GM23338 (cell line): ENCODE measurements at regions not wholly inside any gene's neighbourhood (a gene's known extent, or its start where the extent isn't known, plus 50 kb on each side); places are given as distances from the start of the nearest gene placed in this dataset.
A peak's percentile ranks its signal among the peaks of the same experiment; 100 is the strongest.

Experiments used
- ATAC-seq: fragments of 200-7000 bp; cut with Tn5 transposase; 3 replicates; pipeline ENCODE4 v1.9.1; 2020
- DNase-seq: peaks from one replicate; pipeline ENCODE4 v3.0.0-alpha.2; 2015; ENCODE audit warnings: low spot score
- H2AFZ ChIP-seq: fragments of 200-600 bp; sonication (generic); 2 replicates; pipeline ENCODE4 v1.8.0; 2016; ENCODE audit warnings: antibody characterized with exemption, mild to moderate bottlenecking, moderate library complexity
- H3F3A ChIP-seq: fragments of 200-600 bp; sonication (generic); replicated peaks from 2 replicates; pipeline ENCODE4 v1.8.0; 2017; ENCODE audit warnings: antibody characterized with exemption, mixed run types, low read depth
- H3K27ac ChIP-seq: fragments of 200-600 bp; sonication (generic); 2 replicates; pipeline ENCODE4 v1.6.1; 2016; ENCODE audit warnings: low read depth
- H3K27me3 ChIP-seq: fragments of 200-600 bp; sonication (generic); 2 replicates; pipeline ENCODE4 v1.8.0; 2016; ENCODE audit warnings: mild to moderate bottlenecking, mixed run types, moderate library complexity; ENCODE audit not compliant: insufficient read depth
- H3K36me3 ChIP-seq: fragments of 200-600 bp; sonication (generic); 2 replicates; pipeline ENCODE4 v1.8.0; 2016; ENCODE audit warnings: mild to moderate bottlenecking; ENCODE audit not compliant: insufficient read depth
- H3K4me1 ChIP-seq: fragments of 200-600 bp; sonication (generic); 2 replicates; pipeline ENCODE4 v1.8.0; 2016; ENCODE audit warnings: mild to moderate bottlenecking, moderate library complexity; ENCODE audit not compliant: insufficient read depth
- H3K4me2 ChIP-seq: fragments of 200-600 bp; sonication (generic); 2 replicates; pipeline ENCODE4 v1.7.1; 2017; ENCODE audit warnings: mixed run types
- H3K4me3 ChIP-seq: fragments of 200-600 bp; sonication (generic); 2 replicates; pipeline ENCODE4 v1.6.1; 2016; ENCODE audit warnings: mixed run types
- H3K79me2 ChIP-seq: fragments of 200-600 bp; sonication (generic); replicated peaks from 2 replicates; pipeline ENCODE4 v1.8.0; 2017; ENCODE audit warnings: mild to moderate bottlenecking; ENCODE audit not compliant: insufficient read depth
- H3K9me2 ChIP-seq: fragments of 200-600 bp; sonication (generic); 2 replicates; pipeline ENCODE4 v1.8.0; 2017; ENCODE audit not compliant: insufficient read depth
- H4K20me1 ChIP-seq: fragments of 200-600 bp; sonication (generic); replicated peaks from 2 replicates; pipeline ENCODE4 v1.8.0; 2017; ENCODE audit warnings: mild to moderate bottlenecking; ENCODE audit not compliant: insufficient read depth
- H3K27ac Mint-ChIP-seq: 2 replicates; pipeline ENCODE4 v1.8.0; 2020; ENCODE audit warnings: inconsistent platforms, mild to moderate bottlenecking, moderate library complexity, mixed read lengths
- H3K27me3 Mint-ChIP-seq: 3 replicates; pipeline ENCODE4 v1.8.0; 2022; ENCODE audit warnings: low read depth, mild to moderate bottlenecking, moderate library complexity, mixed read lengths, inconsistent platforms; ENCODE audit not compliant: insufficient read depth, poor library complexity
- H3K36me3 Mint-ChIP-seq: 3 replicates; pipeline ENCODE4 v1.8.0; 2021; ENCODE audit warnings: low read depth, mild to moderate bottlenecking, inconsistent platforms, moderate library complexity, mixed read lengths
- H3K4me1 Mint-ChIP-seq: 3 replicates; pipeline ENCODE4 v1.8.0; 2020; ENCODE audit warnings: mild to moderate bottlenecking, inconsistent platforms, mixed read lengths
- H3K4me3 Mint-ChIP-seq: 3 replicates; pipeline ENCODE4 v1.8.0; 2021; ENCODE audit warnings: moderate library complexity, mild to moderate bottlenecking, inconsistent platforms, mixed read lengths
- H3K9me3 Mint-ChIP-seq: 3 replicates; pipeline ENCODE4 v1.8.0; 2020; ENCODE audit warnings: moderate library complexity, mild to moderate bottlenecking, inconsistent platforms, mixed read lengths
- CREB1 ChIP-seq: fragments of 250-450 bp; sonication (Bioruptor Pico); IDR thresholded peaks from 2 replicates; pipeline ENCODE4 v1.5.0; 2020; ENCODE audit warnings: low read depth, mild to moderate bottlenecking, moderate library complexity
- JUNB ChIP-seq: IDR thresholded peaks from one replicate; pipeline ENCODE4 v1.6.1; 2016; ENCODE audit warnings: antibody characterized with exemption; ENCODE audit not compliant: unreplicated experiment
- ZNF114 ChIP-seq: fragments of 250-450 bp; sonication (Bioruptor Pico); IDR thresholded peaks from 2 replicates; pipeline ENCODE4 v1.5.0; 2020; ENCODE audit warnings: mild to moderate bottlenecking, moderate library complexity
- TF ChIP-seq, protein P1 (sequence below): fragments of 250-450 bp; sonication (Bioruptor Pico); IDR thresholded peaks from 2 replicates; pipeline ENCODE4 v1.5.0; 2020; ENCODE audit warnings: mild to moderate bottlenecking, moderate library complexity
- TF ChIP-seq, protein P2 (sequence below): IDR thresholded peaks from 2 replicates; pipeline ENCODE4 v1.6.1; 2016; ENCODE audit warnings: antibody characterized with exemption

DNA sequence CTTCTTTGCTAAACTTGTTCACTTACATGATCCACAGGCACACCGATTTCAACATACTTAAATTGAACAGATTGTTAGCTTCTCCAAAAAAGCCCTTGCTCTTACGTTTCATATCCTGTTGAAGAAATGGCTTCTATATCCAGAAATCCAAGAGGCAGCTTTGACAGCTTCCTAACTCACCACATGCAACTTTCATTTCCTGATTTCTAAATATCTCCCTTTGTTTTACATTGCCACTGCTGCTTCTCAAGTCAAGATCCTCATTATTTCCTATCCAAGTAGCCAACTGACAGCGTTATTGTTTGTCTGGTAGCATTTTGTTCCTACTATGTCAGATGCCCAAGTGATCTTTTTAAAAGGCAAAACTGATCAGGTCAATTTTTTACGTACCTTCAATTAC is 913.2 kb upstream of the TYRP1 start (continued):
- TF ChIP-seq, protein P1, sequence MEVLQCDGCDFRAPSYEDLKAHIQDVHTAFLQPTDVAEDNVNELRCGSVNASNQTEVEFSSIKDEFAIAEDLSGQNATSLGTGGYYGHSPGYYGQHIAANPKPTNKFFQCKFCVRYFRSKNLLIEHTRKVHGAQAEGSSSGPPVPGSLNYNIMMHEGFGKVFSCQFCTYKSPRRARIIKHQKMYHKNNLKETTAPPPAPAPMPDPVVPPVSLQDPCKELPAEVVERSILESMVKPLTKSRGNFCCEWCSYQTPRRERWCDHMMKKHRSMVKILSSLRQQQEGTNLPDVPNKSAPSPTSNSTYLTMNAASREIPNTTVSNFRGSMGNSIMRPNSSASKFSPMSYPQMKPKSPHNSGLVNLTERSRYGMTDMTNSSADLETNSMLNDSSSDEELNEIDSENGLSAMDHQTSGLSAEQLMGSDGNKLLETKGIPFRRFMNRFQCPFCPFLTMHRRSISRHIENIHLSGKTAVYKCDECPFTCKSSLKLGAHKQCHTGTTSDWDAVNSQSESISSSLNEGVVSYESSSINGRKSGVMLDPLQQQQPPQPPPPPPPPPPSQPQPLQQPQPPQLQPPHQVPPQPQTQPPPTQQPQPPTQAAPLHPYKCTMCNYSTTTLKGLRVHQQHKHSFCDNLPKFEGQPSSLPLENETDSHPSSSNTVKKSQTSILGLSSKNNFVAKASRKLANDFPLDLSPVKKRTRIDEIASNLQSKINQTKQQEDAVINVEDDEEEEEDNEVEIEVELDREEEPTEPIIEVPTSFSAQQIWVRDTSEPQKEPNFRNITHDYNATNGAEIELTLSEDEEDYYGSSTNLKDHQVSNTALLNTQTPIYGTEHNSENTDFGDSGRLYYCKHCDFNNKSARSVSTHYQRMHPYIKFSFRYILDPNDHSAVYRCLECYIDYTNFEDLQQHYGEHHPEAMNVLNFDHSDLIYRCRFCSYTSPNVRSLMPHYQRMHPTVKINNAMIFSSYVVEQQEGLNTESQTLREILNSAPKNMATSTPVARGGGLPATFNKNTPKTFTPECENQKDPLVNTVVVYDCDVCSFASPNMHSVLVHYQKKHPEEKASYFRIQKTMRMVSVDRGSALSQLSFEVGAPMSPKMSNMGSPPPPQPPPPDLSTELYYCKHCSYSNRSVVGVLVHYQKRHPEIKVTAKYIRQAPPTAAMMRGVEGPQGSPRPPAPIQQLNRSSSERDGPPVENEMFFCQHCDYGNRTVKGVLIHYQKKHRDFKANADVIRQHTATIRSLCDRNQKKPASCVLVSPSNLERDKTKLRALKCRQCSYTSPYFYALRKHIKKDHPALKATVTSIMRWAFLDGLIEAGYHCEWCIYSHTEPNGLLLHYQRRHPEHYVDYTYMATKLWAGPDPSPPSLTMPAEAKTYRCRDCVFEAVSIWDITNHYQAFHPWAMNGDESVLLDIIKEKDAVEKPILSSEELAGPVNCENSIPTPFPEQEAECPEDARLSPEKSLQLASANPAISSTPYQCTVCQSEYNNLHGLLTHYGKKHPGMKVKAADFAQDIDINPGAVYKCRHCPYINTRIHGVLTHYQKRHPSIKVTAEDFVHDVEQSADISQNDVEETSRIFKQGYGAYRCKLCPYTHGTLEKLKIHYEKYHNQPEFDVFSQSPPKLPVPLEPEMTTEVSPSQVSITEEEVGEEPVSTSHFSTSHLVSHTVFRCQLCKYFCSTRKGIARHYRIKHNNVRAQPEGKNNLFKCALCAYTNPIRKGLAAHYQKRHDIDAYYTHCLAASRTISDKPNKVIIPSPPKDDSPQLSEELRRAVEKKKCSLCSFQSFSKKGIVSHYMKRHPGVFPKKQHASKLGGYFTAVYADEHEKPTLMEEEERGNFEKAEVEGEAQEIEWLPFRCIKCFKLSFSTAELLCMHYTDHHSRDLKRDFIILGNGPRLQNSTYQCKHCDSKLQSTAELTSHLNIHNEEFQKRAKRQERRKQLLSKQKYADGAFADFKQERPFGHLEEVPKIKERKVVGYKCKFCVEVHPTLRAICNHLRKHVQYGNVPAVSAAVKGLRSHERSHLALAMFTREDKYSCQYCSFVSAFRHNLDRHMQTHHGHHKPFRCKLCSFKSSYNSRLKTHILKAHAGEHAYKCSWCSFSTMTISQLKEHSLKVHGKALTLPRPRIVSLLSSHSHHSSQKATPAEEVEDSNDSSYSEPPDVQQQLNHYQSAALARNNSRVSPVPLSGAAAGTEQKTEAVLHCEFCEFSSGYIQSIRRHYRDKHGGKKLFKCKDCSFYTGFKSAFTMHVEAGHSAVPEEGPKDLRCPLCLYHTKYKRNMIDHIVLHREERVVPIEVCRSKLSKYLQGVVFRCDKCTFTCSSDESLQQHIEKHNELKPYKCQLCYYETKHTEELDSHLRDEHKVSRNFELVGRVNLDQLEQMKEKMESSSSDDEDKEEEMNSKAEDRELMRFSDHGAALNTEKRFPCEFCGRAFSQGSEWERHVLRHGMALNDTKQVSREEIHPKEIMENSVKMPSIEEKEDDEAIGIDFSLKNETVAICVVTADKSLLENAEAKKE (CRISPR knock-in tag): no peak

DNA sequence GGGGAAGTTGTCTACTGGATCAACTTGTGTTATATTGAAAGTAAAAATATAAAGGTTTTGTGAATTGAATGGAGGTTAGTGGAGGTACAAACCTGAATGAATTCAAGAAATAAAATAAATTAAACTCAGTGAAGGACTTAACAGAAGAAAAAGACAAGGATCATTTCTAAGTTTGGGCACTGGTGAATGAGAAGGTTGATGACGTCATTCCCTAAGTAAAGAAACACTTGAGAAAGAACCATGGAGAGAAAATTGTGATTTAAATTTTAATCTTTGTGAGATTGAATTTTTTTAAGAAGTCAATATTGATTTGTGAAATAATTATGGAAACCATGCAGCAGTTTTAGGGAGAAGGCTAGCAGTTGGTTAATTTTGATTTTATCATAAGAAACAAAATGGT is 900.3 kb upstream of the TYRP1 start:
- no peaks in the 10 kb centered on the region for H3K27me3 ChIP-seq
- H3K27ac Mint-ChIP-seq: no peak overlapping the region; the same call in 1 of the 2 replicates
- no peaks in the 10 kb centered on the region for H3K27me3 Mint-ChIP-seq
- no peak for TF ChIP-seq JUNB
- no peak for TF ChIP-seq ZNF114 (CRISPR knock-in tag)
- TF ChIP-seq, protein P1 (CRISPR knock-in tag): no peak
- TF ChIP-seq, protein P2, sequence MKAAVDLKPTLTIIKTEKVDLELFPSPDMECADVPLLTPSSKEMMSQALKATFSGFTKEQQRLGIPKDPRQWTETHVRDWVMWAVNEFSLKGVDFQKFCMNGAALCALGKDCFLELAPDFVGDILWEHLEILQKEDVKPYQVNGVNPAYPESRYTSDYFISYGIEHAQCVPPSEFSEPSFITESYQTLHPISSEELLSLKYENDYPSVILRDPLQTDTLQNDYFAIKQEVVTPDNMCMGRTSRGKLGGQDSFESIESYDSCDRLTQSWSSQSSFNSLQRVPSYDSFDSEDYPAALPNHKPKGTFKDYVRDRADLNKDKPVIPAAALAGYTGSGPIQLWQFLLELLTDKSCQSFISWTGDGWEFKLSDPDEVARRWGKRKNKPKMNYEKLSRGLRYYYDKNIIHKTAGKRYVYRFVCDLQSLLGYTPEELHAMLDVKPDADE: no peak
- no peak for TF ChIP-seq CREB1

More for the DNA sequence above, 900.3 kb upstream of the TYRP1 start:
- no peaks in the 10 kb centered on the region; the same call in 1 of the 3 replicates for H3K9me3 Mint-ChIP-seq
- peak overlapping the region; percentile 26; the same call in 1 of the 2 replicates for H2AFZ ChIP-seq
- no peaks in the 10 kb centered on the region; the same call in 2 of the 3 replicates for H3K4me1 Mint-ChIP-seq
- no peaks in the 10 kb centered on the region for H3K36me3 ChIP-seq
- H3K36me3 Mint-ChIP-seq: no peaks in the 10 kb centered on the region
- H3K79me2 ChIP-seq: no peaks in the 10 kb centered on the region
- H4K20me1 ChIP-seq: no peaks in the 10 kb centered on the region
- H3K4me2 ChIP-seq: no peak overlapping the region
- DNase-seq (no peak), ATAC-seq (no peak)
- H3K9me2 ChIP-seq: peaks cover 4% of the 10 kb centered on the region; the same call in 1 of the 2 replicates
- no peak overlapping the region for H3K4me3 Mint-ChIP-seq
- H3K4me1 ChIP-seq: no peaks in the 10 kb centered on the region
- H3F3A ChIP-seq: no peaks in the 10 kb centered on the region
- H3K4me3 ChIP-seq: no peak overlapping the region
- no peak overlapping the region for H3K27ac ChIP-seq
